ENCODE measurements at regions not wholly inside any gene's neighbourhood (a gene's known extent, or its start where the extent isn't known, plus 50 kb on each side); places are given as distances from the start of the nearest gene placed in this dataset.
"Not testable (repeated sequence)": the region's sequence is repeated elsewhere in the genome, so short reads cannot be mapped to it uniquely, and the experiment has no call there.

DNA sequence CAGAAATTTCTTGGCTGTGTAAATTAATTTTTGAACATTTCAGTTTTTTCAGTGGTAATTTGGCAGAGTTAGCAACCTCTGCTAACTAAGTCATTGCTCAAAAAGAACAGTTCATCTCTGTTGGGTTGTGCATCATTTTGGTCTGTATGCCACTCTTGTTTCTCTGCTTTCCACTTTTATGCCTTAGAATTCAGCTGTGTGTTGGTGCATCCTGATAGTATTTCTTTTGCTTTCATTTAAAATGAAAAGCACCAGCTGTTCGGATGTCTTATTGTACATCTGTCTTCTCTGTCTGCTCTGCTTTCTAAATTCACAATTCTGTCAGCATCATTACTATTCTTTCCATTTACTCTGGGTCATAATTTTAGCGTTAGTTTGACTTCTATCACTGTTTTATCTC is 388.2 kb upstream of the NDST4 start:
- ATAC-seq (ENCODE audit: insufficient read depth, low FRiP score) = no peak
- WGBS, 2 donors = 59 to 83% methylated on average over 2 of the region's 2 CpGs

DNA sequence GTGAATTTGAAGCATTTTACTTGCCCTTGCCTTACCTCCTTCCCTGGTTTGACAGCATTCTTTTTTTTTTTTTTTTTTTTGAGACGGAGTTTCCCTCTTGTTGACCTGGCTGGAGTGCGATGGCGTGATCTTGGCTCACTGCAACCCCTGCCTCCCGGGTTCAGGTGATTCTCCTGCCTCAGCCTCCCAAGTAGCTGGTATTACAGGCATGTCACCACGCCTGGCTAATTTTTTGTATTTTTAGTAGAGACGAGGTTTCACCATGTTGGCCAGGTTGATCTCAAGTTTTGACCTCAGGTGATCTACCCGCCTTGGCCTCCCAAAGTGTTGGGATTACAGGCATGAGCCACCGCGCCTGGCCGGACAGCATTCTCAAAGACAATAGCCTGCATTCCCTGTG is 380.4 kb upstream of the NDST4 start:
- not testable (repeated sequence) for H3K9me3 ChIP-seq (ENCODE audit: control insufficient read depth in 4 of 4, insufficient read depth in 3 of 4, low read length in 3 of 4); DNase-seq; H3K36me3 ChIP-seq (ENCODE audit: control insufficient read depth in 4 of 4, insufficient read depth in 4 of 4, low read length in 4 of 4); H3K4me3 ChIP-seq; H3K27ac ChIP-seq (ENCODE audit: low read depth in 1 of 2, low read length in 1 of 2); ATAC-seq (ENCODE audit: insufficient read depth, low FRiP score); H3K9ac ChIP-seq (ENCODE audit: insufficient read depth in 1 of 2, low read length in 2 of 2); H3K27me3 ChIP-seq (ENCODE audit: control insufficient read depth in 3 of 3, insufficient read depth in 3 of 3, low read length in 2 of 3); H3K4me1 ChIP-seq (ENCODE audit: control insufficient read depth in 5 of 5, insufficient read depth in 5 of 5, low read length in 5 of 5)
- WGBS, 2 donors = 94% methylated on average over 10 of the region's 10 CpGs

More for the DNA sequence above, 388.2 kb upstream of the NDST4 start:
- TF ChIP-seq, protein P1, sequence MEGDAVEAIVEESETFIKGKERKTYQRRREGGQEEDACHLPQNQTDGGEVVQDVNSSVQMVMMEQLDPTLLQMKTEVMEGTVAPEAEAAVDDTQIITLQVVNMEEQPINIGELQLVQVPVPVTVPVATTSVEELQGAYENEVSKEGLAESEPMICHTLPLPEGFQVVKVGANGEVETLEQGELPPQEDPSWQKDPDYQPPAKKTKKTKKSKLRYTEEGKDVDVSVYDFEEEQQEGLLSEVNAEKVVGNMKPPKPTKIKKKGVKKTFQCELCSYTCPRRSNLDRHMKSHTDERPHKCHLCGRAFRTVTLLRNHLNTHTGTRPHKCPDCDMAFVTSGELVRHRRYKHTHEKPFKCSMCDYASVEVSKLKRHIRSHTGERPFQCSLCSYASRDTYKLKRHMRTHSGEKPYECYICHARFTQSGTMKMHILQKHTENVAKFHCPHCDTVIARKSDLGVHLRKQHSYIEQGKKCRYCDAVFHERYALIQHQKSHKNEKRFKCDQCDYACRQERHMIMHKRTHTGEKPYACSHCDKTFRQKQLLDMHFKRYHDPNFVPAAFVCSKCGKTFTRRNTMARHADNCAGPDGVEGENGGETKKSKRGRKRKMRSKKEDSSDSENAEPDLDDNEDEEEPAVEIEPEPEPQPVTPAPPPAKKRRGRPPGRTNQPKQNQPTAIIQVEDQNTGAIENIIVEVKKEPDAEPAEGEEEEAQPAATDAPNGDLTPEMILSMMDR (IDR thresholded peaks at IDR 0.05; ENCODE audit: control extremely low read depth, extremely low read depth) = no peak
- Histone ChIP-seq H3K9me3 (ENCODE audit: control insufficient read depth in 4 of 4, insufficient read depth in 3 of 4, low read length in 3 of 4) (no peaks in the 10 kb centered on the region), H3K4me1 (ENCODE audit: control insufficient read depth in 5 of 5, insufficient read depth in 5 of 5, low read length in 5 of 5) (no peaks in the 10 kb centered on the region), H3K9ac (ENCODE audit: insufficient read depth in 1 of 2, low read length in 2 of 2) (no peak overlapping the region), H3K36me3 (ENCODE audit: control insufficient read depth in 4 of 4, insufficient read depth in 4 of 4, low read length in 4 of 4) (no peaks in the 10 kb centered on the region), H3K27ac (ENCODE audit: low read depth in 1 of 2, low read length in 1 of 2) (no peak overlapping the region), H3K27me3 (ENCODE audit: control insufficient read depth in 3 of 3, insufficient read depth in 3 of 3, low read length in 2 of 3) (no peaks in the 10 kb centered on the region), H3K4me3 (no peak overlapping the region)
- no peak for DNase-seq

DNA sequence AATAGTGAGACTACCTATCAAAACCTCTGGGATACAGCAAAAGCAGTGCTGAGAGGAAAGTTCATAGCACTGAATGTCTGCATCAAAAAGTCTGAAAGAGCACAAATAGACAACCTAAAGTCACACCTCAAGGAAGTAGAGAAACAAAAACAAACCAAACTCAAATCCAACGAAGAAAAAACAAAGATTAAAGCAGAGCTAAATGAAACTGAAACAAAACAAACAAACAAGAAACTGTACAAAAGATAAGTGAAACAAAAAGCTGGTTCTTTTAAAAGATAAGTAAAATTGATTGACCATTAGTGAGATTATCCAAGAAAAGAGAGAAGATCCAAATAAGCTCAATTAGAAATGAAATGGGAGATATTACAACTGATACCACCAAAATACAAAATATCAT is 378.3 kb upstream of the NDST4 start:
- no peaks in the 10 kb centered on the region for H3K9me3 ChIP-seq (ENCODE audit: control insufficient read depth in 4 of 4, insufficient read depth in 3 of 4, low read length in 3 of 4)
- no peaks in the 10 kb centered on the region for H3K36me3 ChIP-seq (ENCODE audit: control insufficient read depth in 4 of 4, insufficient read depth in 4 of 4, low read length in 4 of 4)
- no peaks in the 10 kb centered on the region for H3K4me1 ChIP-seq (ENCODE audit: control insufficient read depth in 5 of 5, insufficient read depth in 5 of 5, low read length in 5 of 5)
- no peaks in the 10 kb centered on the region for H3K27me3 ChIP-seq (ENCODE audit: control insufficient read depth in 3 of 3, insufficient read depth in 3 of 3, low read length in 2 of 3)
- TF ChIP-seq, protein P1 (IDR thresholded peaks at IDR 0.05; ENCODE audit: control extremely low read depth, extremely low read depth) = no peak
- no peak overlapping the region for H3K27ac ChIP-seq (ENCODE audit: low read depth in 1 of 2, low read length in 1 of 2)
- 70 to 76% methylated on average over 1 of the region's 1 CpG for WGBS, 2 donors
- ATAC-seq (ENCODE audit: insufficient read depth, low FRiP score) (no peak), DNase-seq (no peak)
- H3K9ac ChIP-seq (ENCODE audit: insufficient read depth in 1 of 2, low read length in 2 of 2) = no peak overlapping the region
- H3K4me3 ChIP-seq = no peak overlapping the region

DNA sequence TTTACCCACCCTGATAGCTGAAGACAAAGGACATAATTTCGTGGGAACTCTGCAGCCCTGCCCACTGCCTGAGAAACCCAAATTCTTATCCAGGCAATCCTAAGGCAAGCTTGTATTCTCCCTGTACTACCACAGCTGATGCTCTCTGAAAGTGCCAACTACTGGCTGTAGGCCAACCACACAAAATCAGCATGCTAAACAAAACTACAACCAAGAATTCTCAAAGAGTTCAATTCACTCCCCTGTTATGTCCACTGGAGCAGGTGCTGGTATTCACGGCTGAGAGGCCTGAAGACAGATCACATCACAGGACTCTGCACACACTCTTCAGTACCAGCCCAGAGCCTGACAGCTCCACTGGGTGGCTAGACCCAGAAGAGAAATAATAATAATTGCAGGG is 375.9 kb upstream of the NDST4 start:
- TF ChIP-seq, protein P1 (IDR thresholded peaks at IDR 0.05; ENCODE audit: control extremely low read depth, extremely low read depth) = no peak
- Histone ChIP-seq H3K27me3 (ENCODE audit: control insufficient read depth in 3 of 3, insufficient read depth in 3 of 3, low read length in 2 of 3) (no peaks in the 10 kb centered on the region), H3K9me3 (ENCODE audit: control insufficient read depth in 4 of 4, insufficient read depth in 3 of 4, low read length in 3 of 4) (no peaks in the 10 kb centered on the region), H3K4me3 (no peak overlapping the region), H3K27ac (ENCODE audit: low read depth in 1 of 2, low read length in 1 of 2) (no peak overlapping the region), H3K4me1 (ENCODE audit: control insufficient read depth in 5 of 5, insufficient read depth in 5 of 5, low read length in 5 of 5) (no peaks in the 10 kb centered on the region), H3K9ac (ENCODE audit: insufficient read depth in 1 of 2, low read length in 2 of 2) (no peak overlapping the region), H3K36me3 (ENCODE audit: control insufficient read depth in 4 of 4, insufficient read depth in 4 of 4, low read length in 4 of 4) (no peaks in the 10 kb centered on the region)
- ATAC-seq (ENCODE audit: insufficient read depth, low FRiP score) = no peak
- peak in 1 of 3 donors; percentile 5 for DNase-seq
- 66 to 77% methylated on average over 2 of the region's 2 CpGs for WGBS, 2 donors

Data from lung (tissue), 11 donors.